Osteocyte (in vitro differentiated cells): ENCODE measurements at regions not wholly inside any gene's neighbourhood (a gene's known extent, or its start where the extent isn't known, plus 50 kb on each side); places are given as distances from the start of the nearest gene placed in this dataset.

Experiments used
- DNase-seq: peaks from one replicate; pipeline ENCODE4 v3.0.0; 2021; ENCODE audit warnings: mixed read lengths; ENCODE audit not compliant: unreplicated experiment; ENCODE audit errors: extremely low spot score
- H3K27ac Mint-ChIP-seq: one replicate; pipeline ENCODE4 v1.8.0; 2021; ENCODE audit warnings: mild to moderate bottlenecking, mixed read lengths; ENCODE audit not compliant: unreplicated experiment
- H3K27me3 Mint-ChIP-seq: one replicate; pipeline ENCODE4 v1.8.0; 2021; ENCODE audit warnings: mixed read lengths; ENCODE audit not compliant: unreplicated experiment
- H3K36me3 Mint-ChIP-seq: one replicate; pipeline ENCODE4 v1.8.0; 2021; ENCODE audit warnings: mixed read lengths; ENCODE audit not compliant: unreplicated experiment
- H3K4me1 Mint-ChIP-seq: one replicate; pipeline ENCODE4 v1.8.0; 2021; ENCODE audit warnings: mixed read lengths; ENCODE audit not compliant: unreplicated experiment
- H3K4me3 Mint-ChIP-seq: one replicate; pipeline ENCODE4 v1.8.0; 2021; ENCODE audit warnings: mild to moderate bottlenecking, moderate library complexity, mixed read lengths; ENCODE audit not compliant: unreplicated experiment
- H3K9me3 Mint-ChIP-seq: one replicate; pipeline ENCODE4 v1.8.0; 2021; ENCODE audit warnings: mixed read lengths; ENCODE audit not compliant: unreplicated experiment
- TF ChIP-seq, protein P1 (sequence below): fragments of 200-600 bp; sonication (generic); IDR thresholded peaks from 2 replicates; pipeline ENCODE4 v1.5.0; 2021; ENCODE audit warnings: antibody characterized with exemption, mild to moderate bottlenecking, moderate library complexity

DNA sequence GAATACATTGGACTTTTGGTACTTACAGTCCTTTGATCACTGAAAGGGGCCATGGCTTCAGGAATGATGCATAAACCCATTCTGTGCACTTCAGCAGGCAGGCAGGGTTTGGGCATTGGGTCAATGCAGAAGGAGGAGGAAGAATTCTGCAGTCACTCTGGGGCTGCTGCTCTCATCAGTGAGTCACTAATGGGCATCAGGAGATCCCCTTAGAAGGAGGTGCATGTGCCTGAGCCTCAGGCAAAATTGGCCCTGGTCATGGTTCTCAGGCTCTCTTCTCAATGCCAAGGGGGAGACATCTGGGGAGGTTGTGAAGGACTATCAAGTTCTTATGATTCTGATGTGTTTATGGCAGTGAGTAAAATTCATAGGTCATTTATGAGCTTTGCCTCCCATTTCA is 52.0 kb upstream of the TNP1 start:
- peaks cover 2% of the 10 kb centered on the region for H3K4me1 Mint-ChIP-seq
- TF ChIP-seq, protein P1, sequence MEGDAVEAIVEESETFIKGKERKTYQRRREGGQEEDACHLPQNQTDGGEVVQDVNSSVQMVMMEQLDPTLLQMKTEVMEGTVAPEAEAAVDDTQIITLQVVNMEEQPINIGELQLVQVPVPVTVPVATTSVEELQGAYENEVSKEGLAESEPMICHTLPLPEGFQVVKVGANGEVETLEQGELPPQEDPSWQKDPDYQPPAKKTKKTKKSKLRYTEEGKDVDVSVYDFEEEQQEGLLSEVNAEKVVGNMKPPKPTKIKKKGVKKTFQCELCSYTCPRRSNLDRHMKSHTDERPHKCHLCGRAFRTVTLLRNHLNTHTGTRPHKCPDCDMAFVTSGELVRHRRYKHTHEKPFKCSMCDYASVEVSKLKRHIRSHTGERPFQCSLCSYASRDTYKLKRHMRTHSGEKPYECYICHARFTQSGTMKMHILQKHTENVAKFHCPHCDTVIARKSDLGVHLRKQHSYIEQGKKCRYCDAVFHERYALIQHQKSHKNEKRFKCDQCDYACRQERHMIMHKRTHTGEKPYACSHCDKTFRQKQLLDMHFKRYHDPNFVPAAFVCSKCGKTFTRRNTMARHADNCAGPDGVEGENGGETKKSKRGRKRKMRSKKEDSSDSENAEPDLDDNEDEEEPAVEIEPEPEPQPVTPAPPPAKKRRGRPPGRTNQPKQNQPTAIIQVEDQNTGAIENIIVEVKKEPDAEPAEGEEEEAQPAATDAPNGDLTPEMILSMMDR, result no peak
- H3K9me3 Mint-ChIP-seq, result no peaks in the 10 kb centered on the region
- H3K4me3 Mint-ChIP-seq, result no peak overlapping the region
- no peak for DNase-seq
- H3K36me3 Mint-ChIP-seq, result no peaks in the 10 kb centered on the region
- no peaks in the 10 kb centered on the region for H3K27me3 Mint-ChIP-seq
- H3K27ac Mint-ChIP-seq, result no peak overlapping the region

DNA sequence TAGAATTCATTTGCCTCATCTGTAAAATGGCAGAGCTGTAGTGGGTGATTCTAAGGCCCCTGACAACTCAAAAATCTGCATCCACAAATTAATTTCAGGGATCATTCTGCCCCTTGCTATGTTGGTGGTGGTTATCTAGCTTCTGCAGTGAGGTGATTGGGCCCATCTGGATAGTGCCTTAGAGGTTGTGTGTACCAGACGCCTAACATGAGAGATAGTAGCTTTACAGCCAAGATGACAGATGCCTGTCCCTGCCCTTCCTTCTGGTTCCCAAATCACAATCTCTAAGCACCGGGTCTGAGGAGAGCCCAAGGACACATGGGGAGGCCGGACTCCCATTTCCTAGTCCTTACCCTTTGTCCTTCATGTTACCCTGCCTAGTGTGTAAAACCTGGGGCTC is 51.1 kb upstream of the TNP1 start:
- no peak for DNase-seq
- Mint-ChIP-seq H3K27ac (no peak overlapping the region), H3K36me3 (no peaks in the 10 kb centered on the region), H3K4me3 (no peak overlapping the region), H3K27me3 (no peaks in the 10 kb centered on the region), H3K4me1 (peaks cover 2% of the 10 kb centered on the region), H3K9me3 (no peaks in the 10 kb centered on the region)
- TF ChIP-seq, protein P1, result no peak

GRCh38 chr2:216909541-216910210 is 49.8 kb upstream of the TNP1 start:
- Mint-ChIP-seq H3K36me3 (no peaks in the 10 kb centered on the region), H3K27me3 (no peaks in the 10 kb centered on the region), H3K9me3 (no peaks in the 10 kb centered on the region)

More at GRCh38 chr2:216909541-216910210, 49.8 kb upstream of the TNP1 start:
- Mint-ChIP-seq H3K27ac (no peak overlapping the region), H3K4me3 (no peak overlapping the region), H3K4me1 (peaks cover 2% of the 10 kb centered on the region)
- TF ChIP-seq, protein P1, result no peak
- DNase-seq, result no peak
